BJ (cell line): ENCODE measurements at regions not wholly inside any gene's neighbourhood (a gene's known extent, or its start where the extent isn't known, plus 50 kb on each side); places are given as distances from the start of the nearest gene placed in this dataset.
"Not testable (repeated sequence)": the region's sequence is repeated elsewhere in the genome, so short reads cannot be mapped to it uniquely, and the experiment has no call there.

Experiments
- CTCF ChIA-PET: fragments of 350-600 bp; formaldehyde crosslinking; extraction: SDS; loops from one replicate; lab custom pipeline; 2021; ENCODE audit warnings: antibody characterized with exemption, inconsistent platforms; lab: Yijun Ruan, JAX
- POLR2A ChIA-PET: fragments of 300-600 bp; sonication (Branson Sonifier 250); formaldehyde crosslinking; extraction: SDS; loops from one replicate; lab custom pipeline; 2021; ENCODE audit warnings: antibody characterized with exemption; lab: Charles Lee
- DNase-seq: peaks from one replicate; pipeline ENCODE4 v3.0.0-alpha.2; 2011; ENCODE audit warnings: low read depth
- H3K27me3 ChIP-seq: 2 replicates; pipeline ENCODE4 v1.6.0; 2011; ENCODE audit warnings: low read length; ENCODE audit not compliant: control insufficient read depth, insufficient read depth
- H3K36me3 ChIP-seq: 2 replicates; pipeline ENCODE4 v1.5.1; 2011; ENCODE audit warnings: low read length; ENCODE audit not compliant: control insufficient read depth, insufficient read depth
- H3K4me3 ChIP-seq: 2 replicates; pipeline ENCODE4 v1.5.1; 2011; ENCODE audit warnings: low read depth, mild to moderate bottlenecking, control low read depth, low read length
- CTCF ChIP-seq: IDR thresholded peaks from 2 replicates; pipeline ENCODE4 v1.5.1; 2011; ENCODE audit warnings: low read depth, mild to moderate bottlenecking, control low read depth, inconsistent platforms, low read length, moderate library complexity; ENCODE audit not compliant: insufficient read depth

- no peak for DNase-seq
- POLR2A ChIA-PET: no interaction called here
- H3K36me3 ChIP-seq: peaks cover 14% of the 10 kb centered on the region
Measured at GRCh38 chr7:67311901-67312300, 315.3 kb downstream of the TYW1 start.

GRCh38 chr7:67313213-67313612 is 316.6 kb downstream of the TYW1 start:
- POLR2A ChIA-PET: no interaction called here
- Histone ChIP-seq H3K36me3 (peaks cover 13% of the 10 kb centered on the region), H3K4me3 (no peak overlapping the region), H3K27me3 (no peaks in the 10 kb centered on the region)
- no peak for TF ChIP-seq CTCF
- DNase-seq: no peak
- CTCF ChIA-PET: no interaction called here

More at GRCh38 chr7:67311901-67312300, 315.3 kb downstream of the TYW1 start:
- no peak for TF ChIP-seq CTCF
- H3K27me3 ChIP-seq: no peaks in the 10 kb centered on the region
- CTCF ChIA-PET: no interaction called here
- H3K4me3 ChIP-seq: no peak overlapping the region

GRCh38 chr7:67316902-67317301 is 320.3 kb downstream of the TYW1 start:
- H3K4me3 ChIP-seq, CTCF ChIA-PET, POLR2A ChIA-PET, H3K36me3 ChIP-seq, H3K27me3 ChIP-seq, DNase-seq: not testable (repeated sequence)

- H3K27me3 ChIP-seq, DNase-seq, POLR2A ChIA-PET, H3K4me3 ChIP-seq, H3K36me3 ChIP-seq, CTCF ChIA-PET: not testable (repeated sequence)
Measured at GRCh38 chr7:67328257-67328656, 331.6 kb downstream of the TYW1 start.

- H3K27me3 ChIP-seq, H3K4me3 ChIP-seq, DNase-seq, CTCF ChIA-PET, H3K36me3 ChIP-seq, POLR2A ChIA-PET: not testable (repeated sequence)
Measured at GRCh38 chr7:67335165-67335564, 338.5 kb downstream of the TYW1 start.

GRCh38 chr7:67335663-67336062 is 339.0 kb downstream of the TYW1 start:
- POLR2A ChIA-PET, CTCF ChIA-PET: not testable (repeated sequence)

GRCh38 chr7:67338545-67338944 is 341.9 kb downstream of the TYW1 start:
- H3K36me3 ChIP-seq, H3K4me3 ChIP-seq, CTCF ChIA-PET, DNase-seq, H3K27me3 ChIP-seq: not testable (repeated sequence)
- POLR2A ChIA-PET: interaction anchor here (0.6 kb wide), 1 partner anchor 153 kb away, joined by 3 read pairs; no protein-coding TSS in a partner anchor

More at GRCh38 chr7:67335663-67336062, 339.0 kb downstream of the TYW1 start:
- not testable (repeated sequence) for H3K27me3 ChIP-seq, H3K36me3 ChIP-seq, DNase-seq, H3K4me3 ChIP-seq

GRCh38 chr7:67341153-67341768 is 344.6 kb downstream of the TYW1 start:
- ChIA-PET POLR2A (no interaction called here), CTCF (no interaction called here)
- TF ChIP-seq CTCF: no peak
- Histone ChIP-seq H3K4me3 (no peak overlapping the region), H3K27me3 (no peaks in the 10 kb centered on the region), H3K36me3 (peaks cover 2% of the 10 kb centered on the region; the same call in 1 of the 2 replicates)
- no peak for DNase-seq
